OCI-LY7 (cell line): ENCODE measurements at regions not wholly inside any gene's neighbourhood (a gene's known extent, or its start where the extent isn't known, plus 50 kb on each side); places are given as distances from the start of the nearest gene placed in this dataset.

Experiments used
- CTCF ChIP-seq: fragments of 200-600 bp; sonication (generic); conservative IDR thresholded peaks from 2 replicates; pipeline ENCODE4 v1.5.1; 2014; ENCODE audit warnings: mild to moderate bottlenecking, antibody characterized with exemption, low read length, moderate library complexity, mixed read lengths
- EZH2phosphoT487 ChIP-seq: fragments of 200-600 bp; sonication (generic); IDR thresholded peaks from 2 replicates; pipeline ENCODE4 v1.6.1; 2018; ENCODE audit warnings: low read depth, borderline replicate concordance, mild to moderate bottlenecking, mixed run types, antibody characterized with exemption, low read length, moderate library complexity, mixed read lengths

GRCh38 chr17:69713815-69714214 lies 299.3 kb downstream of the MAP2K6 start:
- TF ChIP-seq CTCF = no peak
- no peak for TF ChIP-seq EZH2phosphoT487
